ENCODE measurements at regions not wholly inside any gene's neighbourhood (a gene's known extent, or its start where the extent isn't known, plus 50 kb on each side); places are given as distances from the start of the nearest gene placed in this dataset.

- TF ChIP-seq ZFX (IDR thresholded peaks at IDR 0.05; ENCODE audit: borderline replicate concordance) = no peak
- TF ChIP-seq CTCF (IDR thresholded peaks at IDR 0.05) = no peak
- no peak overlapping the region for H3K27ac ChIP-seq
Observed at GRCh38 chr7:10138087-10138854, 835.4 kb upstream of the PHF14 start.

GRCh38 chr7:10146271-10146670 is 827.4 kb upstream of the PHF14 start:
- H3K27ac ChIP-seq = no peak overlapping the region
- TF ChIP-seq ZFX (IDR thresholded peaks at IDR 0.05; ENCODE audit: borderline replicate concordance) = no peak
- no peak for TF ChIP-seq CTCF (IDR thresholded peaks at IDR 0.05)

GRCh38 chr7:10156972-10157371 is 816.7 kb upstream of the PHF14 start:
- TF ChIP-seq CTCF (IDR thresholded peaks at IDR 0.05) = no peak
- no peak for TF ChIP-seq ZFX (IDR thresholded peaks at IDR 0.05; ENCODE audit: borderline replicate concordance)

GRCh38 chr7:10181996-10182395 is 791.7 kb upstream of the PHF14 start:
- no peak overlapping the region for H3K27ac ChIP-seq
- TF ChIP-seq ZFX (IDR thresholded peaks at IDR 0.05; ENCODE audit: borderline replicate concordance) (no peak), CTCF (IDR thresholded peaks at IDR 0.05) (no peak)

More at GRCh38 chr7:10156972-10157371, 816.7 kb upstream of the PHF14 start:
- no peak overlapping the region for H3K27ac ChIP-seq

- H3K27ac ChIP-seq = no peak overlapping the region
- TF ChIP-seq ZFX (IDR thresholded peaks at IDR 0.05; ENCODE audit: borderline replicate concordance) (no peak), CTCF (IDR thresholded peaks at IDR 0.05) (no peak)
Observed at GRCh38 chr7:10192074-10192473, 781.6 kb upstream of the PHF14 start.

GRCh38 chr7:10205696-10206095 is 768.0 kb upstream of the PHF14 start:
- TF ChIP-seq ZFX (IDR thresholded peaks at IDR 0.05; ENCODE audit: borderline replicate concordance) (no peak), CTCF (IDR thresholded peaks at IDR 0.05) (no peak)
- no peak overlapping the region for H3K27ac ChIP-seq

GRCh38 chr7:10210000-10210399 is 763.7 kb upstream of the PHF14 start:
- TF ChIP-seq CTCF (IDR thresholded peaks at IDR 0.05) (no peak), ZFX (IDR thresholded peaks at IDR 0.05; ENCODE audit: borderline replicate concordance) (no peak)
- H3K27ac ChIP-seq = no peak overlapping the region
